Pons (tissue), 1 donor: ENCODE measurements at regions not wholly inside any gene's neighbourhood (a gene's known extent, or its start where the extent isn't known, plus 50 kb on each side); places are given as distances from the start of the nearest gene placed in this dataset.
"Not testable (repeated sequence)": the region's sequence is repeated elsewhere in the genome, so short reads cannot be mapped to it uniquely, and the experiment has no call there.

Experiments
- DNase-seq: peaks from one replicate; pipeline ENCODE4 v3.0.0-alpha.2; 2016; ENCODE audit warnings: low spot score

DNA sequence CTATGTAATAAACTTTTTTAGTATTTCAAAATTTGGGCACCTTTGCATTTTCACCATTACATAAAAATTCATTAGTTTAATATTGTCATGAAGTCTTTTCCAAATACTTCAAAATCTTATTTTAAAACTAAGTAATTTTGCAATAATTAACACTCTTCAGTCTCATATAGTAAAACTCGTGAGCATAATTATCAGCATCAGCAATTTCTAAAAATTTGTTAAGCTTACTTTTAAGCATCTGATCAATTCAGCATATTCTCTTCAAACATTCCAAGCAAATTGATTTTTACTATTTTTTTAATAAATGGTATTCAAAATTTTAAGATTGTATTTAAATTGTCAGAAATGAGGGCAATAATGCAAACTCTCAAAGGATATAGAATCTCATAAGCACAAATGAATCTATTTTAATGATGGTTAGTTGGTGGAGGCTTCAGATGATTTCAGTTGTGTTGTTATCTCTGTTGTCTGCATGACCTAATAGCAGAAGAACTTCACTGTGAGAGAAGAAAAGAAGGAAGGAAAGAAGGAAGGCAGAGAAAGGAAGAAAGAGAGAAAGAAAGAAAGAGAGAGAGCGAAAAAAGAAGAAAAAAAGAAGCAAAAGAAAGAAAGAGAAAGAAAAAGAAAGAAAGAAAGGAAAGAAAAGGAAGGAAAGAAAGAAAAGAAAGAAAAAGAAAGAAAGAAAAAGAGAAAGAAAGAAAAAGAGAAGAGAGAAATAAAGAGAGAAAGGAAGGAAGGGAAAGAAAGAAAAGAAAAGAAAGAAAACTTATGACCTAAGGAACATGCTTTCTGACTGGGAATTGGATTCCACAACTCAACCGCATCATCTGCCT is 860.5 kb downstream of the NCAM2 start:
- no peak for DNase-seq

DNA sequence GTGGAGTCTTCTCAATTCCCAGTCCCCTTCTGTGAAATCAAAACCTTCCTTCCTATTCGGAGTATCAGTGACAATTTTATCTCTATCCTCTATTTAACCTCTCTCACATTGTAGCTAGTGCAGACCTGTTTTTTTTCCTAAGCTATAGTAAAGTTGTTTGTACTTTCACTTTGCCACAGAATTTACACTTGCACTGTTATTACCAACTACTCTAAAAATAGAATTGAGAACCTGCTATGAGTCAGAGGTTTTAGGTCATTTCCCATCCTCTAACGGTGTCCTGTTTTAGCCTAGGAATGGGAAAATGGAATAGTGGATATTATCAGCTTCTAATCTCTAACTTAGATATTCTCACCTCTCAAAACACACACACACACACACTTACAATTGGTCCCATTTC is 862.7 kb downstream of the NCAM2 start:
- DNase-seq, result no peak

DNA sequence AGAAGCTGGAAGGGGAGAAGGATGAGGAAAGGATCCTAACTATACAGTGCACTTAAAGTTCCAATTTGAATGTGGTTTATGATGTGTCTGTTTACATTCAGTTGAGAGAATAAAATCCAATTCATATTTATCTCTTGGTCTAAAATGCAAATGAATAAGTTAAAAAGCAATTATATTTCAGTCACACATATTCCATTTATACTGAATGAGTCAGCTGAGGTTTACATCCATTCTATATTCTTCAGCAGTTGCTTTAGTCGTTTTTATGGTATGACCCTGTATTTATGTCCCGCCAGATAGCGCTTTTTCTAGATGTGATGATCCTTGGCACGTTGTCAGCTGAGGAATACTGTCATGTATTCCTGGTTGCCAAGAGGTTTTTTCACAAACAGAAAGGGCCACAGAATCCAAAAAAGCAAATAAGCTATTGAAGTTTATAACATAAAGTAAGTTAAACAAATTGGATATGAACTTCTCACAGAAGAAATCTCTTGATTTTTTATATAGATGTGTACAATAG is 866.2 kb downstream of the NCAM2 start:
- no peak for DNase-seq

DNA sequence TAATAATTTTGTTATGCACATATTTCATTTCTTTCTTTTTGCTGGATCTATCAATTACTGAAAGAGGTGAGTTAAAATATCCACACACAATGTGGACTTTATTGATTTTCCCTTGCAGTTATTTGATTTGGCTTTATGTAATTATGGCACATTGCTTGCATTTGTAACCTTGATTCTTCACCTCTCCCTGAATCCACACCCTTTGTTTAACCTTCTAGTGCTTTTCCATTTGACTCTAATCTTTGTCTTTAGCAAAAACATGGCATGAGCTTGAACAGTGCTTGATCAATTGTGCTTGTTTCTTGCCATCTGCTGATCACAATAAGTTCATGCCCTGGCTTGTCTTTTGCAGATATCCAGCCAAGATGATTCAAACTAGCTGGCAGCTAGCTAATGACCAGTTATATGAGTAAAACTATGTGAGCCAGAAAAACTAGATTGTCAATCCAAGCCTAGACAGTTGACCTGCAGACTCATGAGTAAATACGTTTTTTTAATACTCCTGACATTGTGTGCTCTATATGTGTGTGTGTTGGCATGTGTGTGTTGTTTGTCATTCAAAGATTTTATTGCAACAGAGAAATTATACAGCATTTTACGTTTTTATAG is 899.2 kb downstream of the NCAM2 start:
- DNase-seq, result no peak

DNA sequence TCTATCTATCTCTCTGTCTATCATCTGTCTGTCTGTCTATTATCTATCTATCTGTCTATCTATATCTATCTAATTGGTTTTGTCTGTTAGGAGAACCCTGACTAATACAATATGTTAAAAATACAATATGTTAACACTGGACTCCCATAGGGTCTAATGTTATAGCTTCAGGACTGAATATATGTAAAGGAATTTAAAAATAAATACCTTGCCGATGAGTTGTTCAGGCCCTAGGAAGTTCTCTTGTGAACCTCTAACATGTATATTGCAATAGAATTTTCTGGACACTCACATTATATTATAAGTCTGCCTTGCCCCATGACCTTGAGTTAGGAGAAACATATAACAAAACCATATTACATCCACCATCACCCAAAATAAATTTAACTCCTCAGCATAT is 900.6 kb downstream of the NCAM2 start:
- no peak for DNase-seq

DNA sequence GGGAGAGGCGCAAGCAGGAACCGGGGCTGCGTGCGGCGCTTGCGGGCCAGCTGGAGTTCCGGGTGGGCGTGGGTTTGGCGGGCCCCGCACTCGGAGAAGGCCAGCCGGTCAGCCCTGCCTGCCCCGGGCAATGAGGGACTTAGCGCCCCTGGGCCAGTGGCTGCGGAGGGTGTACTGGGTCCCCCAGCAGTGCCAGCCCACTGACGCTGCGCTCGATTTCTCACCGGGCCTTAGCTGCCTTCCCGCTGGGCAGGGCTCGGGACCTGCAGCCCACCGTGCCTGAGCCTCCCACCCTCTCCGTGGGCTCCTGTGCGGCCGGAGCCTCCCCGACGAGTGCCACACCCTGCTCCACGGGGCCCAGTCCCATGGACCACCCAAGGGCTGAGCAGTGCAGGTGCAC is 904.2 kb downstream of the NCAM2 start:
- DNase-seq, result not testable (repeated sequence)

DNA sequence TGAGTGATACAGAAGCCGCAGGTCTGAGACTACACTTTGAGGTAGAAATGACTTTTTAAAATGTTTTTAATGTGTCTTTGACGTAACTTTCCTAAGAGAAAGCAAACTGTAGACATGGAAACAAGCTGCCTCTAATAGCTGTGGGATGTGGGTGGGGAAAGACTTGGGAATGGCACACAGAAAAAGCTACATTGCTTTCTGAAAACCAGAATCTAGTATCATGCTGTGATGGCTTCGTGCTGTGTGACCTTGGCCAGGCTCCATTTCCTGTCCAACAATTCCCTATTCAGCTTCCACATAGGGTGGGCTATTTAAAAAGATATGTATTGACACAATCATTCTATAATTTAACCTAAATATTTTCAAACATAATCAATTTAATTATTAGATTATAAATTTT is 909.1 kb downstream of the NCAM2 start:
- DNase-seq, result no peak

DNA sequence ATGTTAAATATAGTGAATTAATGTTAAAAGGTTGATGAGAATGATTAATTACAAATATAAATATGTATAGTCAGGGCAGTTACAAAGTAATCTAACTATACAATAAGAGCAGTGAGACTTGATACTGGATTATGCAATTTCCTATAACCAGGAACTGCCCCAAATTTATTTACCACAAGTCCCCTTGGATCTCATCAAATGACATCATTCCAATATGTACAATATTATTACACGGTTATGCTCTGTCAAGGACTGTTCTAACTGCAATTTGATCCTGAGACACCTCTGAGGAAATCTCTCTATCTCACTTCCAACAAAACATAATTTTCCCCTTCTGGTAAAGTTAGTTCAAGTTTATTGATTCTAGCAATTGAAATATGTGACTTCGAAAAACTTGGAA is 917.6 kb downstream of the NCAM2 start:
- no peak for DNase-seq

DNA sequence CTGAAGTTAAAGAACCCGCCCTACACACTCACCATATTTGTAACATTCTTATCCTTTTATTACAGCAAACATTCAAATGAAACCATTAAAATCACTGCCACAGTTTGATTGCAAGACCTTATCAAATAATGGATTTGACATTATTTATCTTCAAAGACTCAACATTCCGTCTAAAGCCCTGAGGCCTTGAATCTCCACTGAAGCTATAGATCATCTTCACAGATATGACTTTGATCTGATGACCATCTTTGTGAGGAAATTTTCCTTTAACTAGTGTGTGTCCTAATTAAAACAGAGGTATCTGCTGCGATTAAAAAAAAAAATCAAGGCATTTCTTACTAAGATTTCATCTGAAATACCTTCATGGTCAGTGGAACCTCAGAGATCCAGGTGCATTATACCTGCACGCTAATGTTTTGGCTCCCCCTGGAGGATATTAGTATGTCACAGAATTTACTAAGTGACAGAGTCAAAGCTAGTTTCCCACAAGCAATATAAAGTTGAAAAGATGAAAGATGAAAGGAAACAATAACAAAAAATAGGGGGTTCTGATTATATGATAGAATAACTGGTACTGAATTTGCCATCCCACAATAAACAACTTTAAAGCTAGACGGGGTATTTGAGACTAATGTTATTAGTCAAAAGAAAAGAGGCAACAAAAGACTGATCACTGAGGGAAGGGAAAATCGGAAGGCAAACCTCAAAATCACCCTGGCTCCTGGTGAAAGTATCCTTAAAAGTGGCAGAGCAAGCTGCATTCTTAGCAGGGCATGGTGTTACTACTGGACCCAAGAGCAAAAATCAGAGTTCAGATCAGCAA is 923.4 kb downstream of the NCAM2 start:
- peak; percentile 36 for DNase-seq

DNA sequence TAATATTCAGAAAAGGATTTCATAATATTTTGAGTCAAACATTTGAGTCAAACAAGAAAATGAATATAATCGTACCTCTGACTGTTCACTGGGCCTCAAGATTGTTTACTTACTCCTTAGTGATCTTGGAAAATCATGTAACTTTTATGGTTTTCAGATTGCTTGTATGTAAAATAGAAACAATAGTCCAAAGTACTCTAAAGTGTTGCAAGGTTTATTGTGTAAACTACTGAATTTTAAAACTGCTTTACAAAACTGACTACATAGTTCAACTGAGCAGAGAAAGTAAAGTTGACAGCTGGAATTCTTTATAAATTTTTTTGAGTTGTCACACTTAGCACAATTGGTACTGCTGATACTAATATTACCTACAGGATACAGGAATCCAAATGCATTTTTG is 931.0 kb downstream of the NCAM2 start:
- no peak for DNase-seq

DNA sequence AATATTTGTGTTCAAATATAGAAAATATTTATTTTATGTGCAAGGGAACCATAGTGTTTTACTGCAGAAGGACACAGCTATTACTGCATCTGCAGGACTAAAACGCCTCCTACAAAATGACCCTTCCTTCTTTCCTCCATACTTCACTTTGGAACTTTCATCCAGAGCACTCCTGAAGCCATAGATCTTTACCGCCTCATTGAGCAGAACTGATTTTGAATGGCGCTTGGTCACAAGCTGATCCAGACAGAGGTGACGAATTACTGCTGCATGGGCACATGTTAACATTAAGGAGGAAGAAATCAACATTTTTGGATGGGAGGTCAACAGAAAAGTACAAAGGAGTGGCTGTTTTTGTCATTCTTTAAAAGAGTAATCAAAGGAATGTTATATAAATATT is 931.6 kb downstream of the NCAM2 start:
- no peak for DNase-seq

DNA sequence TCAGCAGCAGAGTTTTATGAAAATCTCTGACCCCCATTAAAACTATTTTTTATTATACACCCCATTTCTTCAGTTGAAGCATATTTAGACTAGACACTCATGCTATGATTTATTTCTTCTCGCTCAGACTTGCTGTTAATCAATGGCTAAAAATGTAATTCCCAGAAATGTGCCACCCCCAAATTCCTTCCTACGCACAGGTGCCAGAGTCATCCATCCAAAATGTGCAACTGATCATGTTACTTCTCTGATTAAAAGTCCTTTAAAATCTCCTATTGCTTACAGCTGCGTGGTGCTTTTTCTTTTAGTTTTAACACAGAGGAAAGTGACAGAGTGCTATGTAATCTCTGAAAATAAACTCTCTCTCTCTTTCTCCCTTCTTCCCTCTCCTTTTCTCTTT is 954.4 kb downstream of the NCAM2 start:
- DNase-seq, result no peak

DNA sequence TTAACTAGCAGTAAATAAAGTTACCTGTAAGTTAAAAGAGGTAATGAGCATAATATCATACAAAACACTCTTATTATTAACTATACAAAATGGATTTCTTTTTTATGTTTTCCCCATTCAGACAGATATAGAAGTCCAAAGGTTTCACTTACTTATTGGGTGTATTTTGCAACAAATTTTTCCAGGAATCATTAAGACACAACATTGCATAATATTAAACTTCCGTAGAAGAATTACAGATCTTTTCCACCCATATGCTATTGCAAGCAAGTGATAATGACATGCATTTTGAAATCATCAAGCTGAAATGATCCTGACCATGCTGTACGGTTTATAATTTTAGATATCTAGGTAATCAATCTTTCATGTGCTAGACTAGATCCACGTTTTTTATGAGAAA is 957.0 kb downstream of the NCAM2 start:
- no peak for DNase-seq

DNA sequence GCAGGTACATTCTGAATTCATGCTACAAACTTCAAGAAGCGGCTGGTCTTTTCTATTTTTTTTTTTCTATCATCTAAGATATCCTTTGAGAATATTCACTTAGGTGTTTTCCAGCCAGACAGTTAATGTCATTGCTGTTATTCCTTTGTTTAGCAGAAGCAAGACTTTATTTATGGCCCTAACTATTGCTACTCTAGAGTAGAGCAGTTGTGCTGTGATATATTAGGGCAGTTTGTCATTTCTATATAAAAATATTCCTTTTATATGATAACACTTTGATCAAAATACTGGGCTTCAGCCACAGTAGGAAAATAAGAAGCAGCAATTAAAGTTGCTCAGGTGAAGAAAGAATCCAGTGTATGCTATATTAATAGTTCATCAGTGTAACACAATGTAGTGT is 959.3 kb downstream of the NCAM2 start:
- no peak for DNase-seq

DNA sequence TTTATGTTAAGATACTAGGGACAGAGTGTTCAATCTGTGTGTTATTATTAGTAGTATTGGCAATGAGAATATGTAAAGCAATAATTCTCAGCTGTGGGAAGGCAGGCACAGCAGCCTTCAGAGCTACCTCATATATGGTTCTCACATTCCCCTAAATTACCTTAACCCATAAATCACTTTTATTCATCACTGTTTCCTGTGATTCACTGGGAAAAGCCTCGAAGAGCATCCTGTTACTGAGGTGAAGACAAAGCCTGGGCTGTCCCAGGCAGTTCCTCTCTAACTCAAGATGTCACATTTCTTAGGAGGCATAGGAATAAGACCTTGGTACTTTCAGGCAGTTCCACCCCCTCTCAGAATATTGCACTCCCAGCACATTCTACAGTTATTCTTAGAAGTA is 965.7 kb downstream of the NCAM2 start:
- DNase-seq, result no peak

DNA sequence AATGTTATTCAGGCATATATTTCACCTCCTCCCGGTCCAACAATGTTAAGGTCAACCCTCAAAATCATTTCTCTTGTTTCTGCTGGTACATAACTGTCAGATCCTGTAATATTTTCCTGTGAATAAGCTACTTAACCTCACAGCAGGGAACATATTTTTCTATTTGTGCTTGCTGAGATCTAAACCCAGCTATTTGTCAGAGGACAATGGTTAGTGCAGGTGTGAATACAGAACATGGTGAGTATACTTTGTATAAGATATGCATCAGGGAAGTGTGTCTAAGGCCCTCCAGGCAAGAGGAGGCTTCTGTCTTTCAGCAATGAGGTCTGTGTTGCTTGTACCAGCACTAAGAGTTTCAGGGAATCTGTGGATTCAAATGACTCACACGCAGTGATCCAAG is 970.6 kb downstream of the NCAM2 start:
- DNase-seq, result no peak

DNA sequence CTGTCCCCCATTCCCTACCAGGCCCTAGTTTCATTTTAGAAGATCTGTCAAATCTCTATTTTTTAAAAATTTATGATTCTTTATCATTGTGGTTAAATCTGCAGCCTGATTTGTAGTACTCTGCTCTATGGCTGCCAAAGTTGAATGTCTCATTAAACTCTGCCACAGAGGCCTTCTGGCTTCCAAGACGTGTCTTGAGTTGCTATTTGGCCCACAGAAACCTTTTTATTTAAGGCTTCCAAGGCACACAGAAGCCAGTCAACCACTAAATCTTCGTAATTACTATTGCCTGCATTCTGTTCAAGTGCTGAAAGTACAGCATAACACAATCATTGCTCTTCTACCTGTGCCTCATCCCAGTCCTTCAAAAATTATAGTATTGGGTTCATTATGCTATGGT is 971.0 kb downstream of the NCAM2 start:
- DNase-seq, result no peak

DNA sequence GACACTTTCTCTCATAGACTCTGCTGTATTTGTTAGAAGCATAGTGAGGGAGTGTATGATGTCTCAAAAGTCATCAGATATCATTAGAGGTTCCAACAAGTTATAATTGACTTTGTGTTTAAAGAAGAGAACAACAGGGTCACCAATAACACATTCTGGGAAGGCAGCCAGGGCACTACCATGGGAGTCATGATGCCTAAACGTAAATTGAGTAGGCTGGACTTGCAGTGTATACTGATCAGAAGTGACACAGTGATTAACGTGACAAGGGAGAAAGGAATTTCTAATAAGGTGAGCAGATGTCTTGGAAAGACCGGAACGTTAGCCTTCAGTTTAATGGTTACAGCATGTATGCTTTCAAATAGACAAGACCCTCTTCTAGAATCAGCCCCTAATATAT is 973.2 kb downstream of the NCAM2 start:
- no peak for DNase-seq

DNA sequence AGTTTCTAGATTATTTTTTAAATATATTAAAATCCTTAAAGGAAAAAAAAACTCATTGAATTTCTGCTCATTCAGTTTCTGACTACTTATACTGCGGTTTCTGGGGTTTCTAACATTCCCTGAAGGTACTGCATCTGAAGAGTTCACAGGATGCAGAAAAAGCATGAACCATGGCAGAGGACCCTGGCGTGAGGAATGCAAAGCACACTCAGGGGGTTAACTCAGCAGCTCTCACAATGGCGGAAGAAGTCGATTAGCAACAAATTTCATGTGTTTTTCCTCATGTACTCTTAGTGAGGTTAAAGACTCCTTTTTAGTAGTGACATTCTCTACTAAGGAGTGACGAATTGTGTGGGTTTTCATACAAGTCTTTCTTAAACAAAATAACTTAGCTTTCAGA is 975.6 kb downstream of the NCAM2 start:
- no peak for DNase-seq

DNA sequence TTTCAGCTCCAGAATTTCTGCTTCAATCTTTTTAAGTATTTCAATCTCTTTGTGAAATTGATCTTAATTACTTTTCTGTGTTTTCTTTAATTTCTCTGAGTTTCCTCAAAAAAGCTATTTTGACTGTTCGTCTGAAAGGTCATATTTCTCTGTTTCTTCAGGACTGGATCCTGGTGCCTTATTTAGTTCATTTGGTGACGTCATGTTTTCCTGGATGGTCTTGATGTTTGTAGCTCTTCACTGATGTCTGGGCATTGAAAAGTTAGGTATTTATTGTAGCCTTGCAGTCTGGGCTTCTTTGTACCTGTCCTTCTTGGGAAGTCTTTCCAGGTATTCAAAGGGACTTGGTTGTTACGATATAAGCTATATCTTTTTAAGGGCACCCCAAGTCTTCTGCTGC is 998.7 kb downstream of the NCAM2 start:
- DNase-seq, result no peak

DNA sequence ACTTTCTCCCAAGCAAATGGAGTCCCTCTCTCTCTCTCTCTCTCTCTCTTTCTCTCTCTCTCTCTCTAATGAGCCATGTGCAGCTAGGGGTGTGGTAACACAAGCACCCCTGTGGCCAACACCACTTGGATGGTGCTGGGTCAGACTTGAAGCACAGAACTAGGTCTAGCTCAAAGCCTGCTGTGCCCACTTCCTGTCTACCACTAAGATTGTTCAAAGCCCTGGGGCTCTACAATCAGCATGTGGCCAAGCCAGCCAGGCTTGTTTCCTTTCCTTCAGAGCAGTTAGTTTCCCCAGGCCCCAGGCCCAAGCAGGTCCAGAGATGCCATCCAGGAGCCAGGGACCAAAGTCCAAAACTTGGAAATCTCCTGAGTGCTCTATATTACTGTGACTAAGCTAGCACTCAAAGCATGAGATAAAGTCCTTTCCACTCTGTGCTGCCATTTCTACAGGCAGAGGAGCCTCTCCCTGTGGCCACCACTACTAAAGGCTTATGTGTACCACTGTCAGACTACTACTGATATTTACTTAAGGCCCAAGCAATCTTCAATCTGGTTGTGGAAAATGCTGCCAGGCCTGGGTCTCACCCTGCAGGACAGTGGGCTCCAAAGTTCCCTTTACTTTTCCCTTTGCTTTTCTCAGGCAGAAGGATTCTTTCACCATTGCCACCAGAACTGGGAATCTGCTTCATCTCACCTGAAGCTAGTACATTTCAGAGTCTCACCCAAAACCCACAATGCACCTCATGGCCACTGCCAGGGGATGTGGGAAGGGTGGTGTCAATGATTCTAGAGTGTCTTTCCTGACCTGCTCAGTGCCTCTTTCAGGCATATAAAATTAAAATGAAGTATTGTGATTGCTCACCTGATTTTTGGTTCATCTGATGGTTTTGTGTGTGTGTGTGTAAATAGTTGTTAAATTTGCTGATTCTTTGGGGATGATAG is 999.5 kb downstream of the NCAM2 start:
- no peak for DNase-seq

DNA sequence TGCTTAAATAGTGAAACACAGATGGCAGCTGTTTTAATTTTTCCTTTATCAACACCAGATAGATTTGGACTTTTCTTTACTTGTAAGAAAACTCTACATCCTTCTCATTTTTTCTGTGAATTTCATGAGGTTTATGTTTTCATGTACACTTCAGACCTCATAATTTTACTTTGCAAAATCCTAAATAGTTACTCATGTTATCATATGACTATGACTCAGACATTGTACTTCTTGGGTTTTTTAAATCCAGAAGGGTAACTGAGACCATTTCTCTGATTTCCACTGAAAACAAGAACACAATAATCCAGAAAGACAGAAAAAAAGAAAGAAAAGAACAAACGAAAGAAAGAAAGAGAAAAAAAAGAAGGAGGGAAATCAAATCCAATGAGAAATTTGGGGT is 1021.6 kb downstream of the NCAM2 start:
- no peak for DNase-seq
